Smooth muscle cell (in vitro differentiated cells): ENCODE measurements at regions not wholly inside any gene's neighbourhood (a gene's known extent, or its start where the extent isn't known, plus 50 kb on each side); places are given as distances from the start of the nearest gene placed in this dataset.

Experiments used
- DNase-seq: peaks from one replicate; lab custom pipeline; 2025; ENCODE audit not compliant: unreplicated experiment; lab: John Stamatoyannopoulos, UW
- H2AFZ ChIP-seq: fragments of 200-600 bp; sonication (generic); 2 replicates; pipeline ENCODE4 v1.6.0; 2016; ENCODE audit warnings: antibody characterized with exemption, low read depth, mild to moderate bottlenecking
- H3F3A ChIP-seq: fragments of 200-600 bp; sonication (generic); 2 replicates; pipeline ENCODE4 v1.6.0; 2017; ENCODE audit warnings: antibody characterized with exemption, low read depth
- H3K27ac ChIP-seq: fragments of 200-600 bp; sonication (generic); 2 replicates; pipeline ENCODE4 v1.5.1; 2016; ENCODE audit warnings: low read depth, mild to moderate bottlenecking
- H3K27me3 ChIP-seq: fragments of 200-600 bp; sonication (generic); 2 replicates; pipeline ENCODE4 v1.6.1; 2016; ENCODE audit warnings: low read depth, mild to moderate bottlenecking
- H3K36me3 ChIP-seq: fragments of 200-600 bp; sonication (generic); 2 replicates; pipeline ENCODE4 v1.5.1; 2016; ENCODE audit warnings: low read depth
- H3K4me1 ChIP-seq: fragments of 200-600 bp; sonication (generic); 2 replicates; pipeline ENCODE4 v1.5.1; 2016; ENCODE audit warnings: low read depth
- H3K4me2 ChIP-seq: fragments of 200-600 bp; sonication (generic); 2 replicates; pipeline ENCODE4 v1.6.0; 2016; ENCODE audit warnings: mild to moderate bottlenecking
- H3K4me3 ChIP-seq: fragments of 200-600 bp; sonication (generic); 2 replicates; pipeline ENCODE4 v1.5.1; 2016; ENCODE audit warnings: mild to moderate bottlenecking
- H3K79me2 ChIP-seq: fragments of 200-600 bp; sonication (generic); 2 replicates; pipeline ENCODE4 v1.6.0; 2016; ENCODE audit warnings: low read depth, mild to moderate bottlenecking
- H3K9ac ChIP-seq: fragments of 200-600 bp; sonication (generic); 2 replicates; pipeline ENCODE4 v1.6.0; 2016; ENCODE audit warnings: low read depth
- H3K9me3 ChIP-seq: fragments of 200-600 bp; sonication (generic); replicated peaks from 2 replicates; pipeline ENCODE4 v1.5.1; 2016; ENCODE audit warnings: low read depth
- H4K20me1 ChIP-seq: fragments of 200-600 bp; sonication (generic); 2 replicates; pipeline ENCODE4 v1.6.0; 2016; ENCODE audit warnings: low read depth
- WGBS: methylation state at CpG from one replicate; pipeline ENCODE4 v1.1.7; 2016; ENCODE audit warnings: low lambda C conversion rate; 5-methylcytosine and 5-hydroxymethylcytosine counted together
- TF ChIP-seq, protein P1 (sequence below): fragments of 200-600 bp; sonication (generic); IDR thresholded peaks from 2 replicates; pipeline ENCODE4 v1.5.1; 2017; ENCODE audit warnings: borderline replicate concordance, mild to moderate bottlenecking, antibody characterized with exemption; ENCODE audit not compliant: insufficient read depth, poor library complexity, severe bottlenecking

DNA sequence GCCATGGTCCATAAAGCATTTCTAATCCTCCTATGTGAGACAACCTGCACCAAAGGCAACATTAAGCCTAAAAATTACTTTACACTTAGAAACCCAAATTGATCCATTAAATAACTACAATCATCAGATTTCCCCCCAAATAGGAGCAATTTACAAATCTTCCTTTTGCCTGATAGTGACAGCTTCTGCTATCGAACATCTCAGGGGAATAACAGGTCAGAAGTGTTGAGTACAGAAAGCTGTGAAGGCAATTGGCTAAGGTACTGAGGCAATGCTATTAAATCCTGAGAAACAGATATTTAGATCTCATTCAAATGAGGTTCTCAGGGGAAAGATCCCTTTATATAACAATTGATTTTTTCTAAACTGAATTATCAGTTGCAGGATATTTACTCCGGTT lies 141.1 kb downstream of the PIK3R1 start:
- H3K4me1 ChIP-seq = peaks cover 16% of the 10 kb centered on the region
- H4K20me1 ChIP-seq = no peaks in the 10 kb centered on the region
- WGBS = 90% methylated on average over 2 of the region's 2 CpGs
- H3K27me3 ChIP-seq = no peaks in the 10 kb centered on the region
- no peaks in the 10 kb centered on the region for H3K9me3 ChIP-seq
- no peaks in the 10 kb centered on the region for H3K79me2 ChIP-seq
- TF ChIP-seq, protein P1, sequence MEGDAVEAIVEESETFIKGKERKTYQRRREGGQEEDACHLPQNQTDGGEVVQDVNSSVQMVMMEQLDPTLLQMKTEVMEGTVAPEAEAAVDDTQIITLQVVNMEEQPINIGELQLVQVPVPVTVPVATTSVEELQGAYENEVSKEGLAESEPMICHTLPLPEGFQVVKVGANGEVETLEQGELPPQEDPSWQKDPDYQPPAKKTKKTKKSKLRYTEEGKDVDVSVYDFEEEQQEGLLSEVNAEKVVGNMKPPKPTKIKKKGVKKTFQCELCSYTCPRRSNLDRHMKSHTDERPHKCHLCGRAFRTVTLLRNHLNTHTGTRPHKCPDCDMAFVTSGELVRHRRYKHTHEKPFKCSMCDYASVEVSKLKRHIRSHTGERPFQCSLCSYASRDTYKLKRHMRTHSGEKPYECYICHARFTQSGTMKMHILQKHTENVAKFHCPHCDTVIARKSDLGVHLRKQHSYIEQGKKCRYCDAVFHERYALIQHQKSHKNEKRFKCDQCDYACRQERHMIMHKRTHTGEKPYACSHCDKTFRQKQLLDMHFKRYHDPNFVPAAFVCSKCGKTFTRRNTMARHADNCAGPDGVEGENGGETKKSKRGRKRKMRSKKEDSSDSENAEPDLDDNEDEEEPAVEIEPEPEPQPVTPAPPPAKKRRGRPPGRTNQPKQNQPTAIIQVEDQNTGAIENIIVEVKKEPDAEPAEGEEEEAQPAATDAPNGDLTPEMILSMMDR = no peak
- no peak for DNase-seq
- H2AFZ ChIP-seq = no peak overlapping the region
- H3K4me2 ChIP-seq = no peak overlapping the region
- H3K4me3 ChIP-seq = no peak overlapping the region
- no peak overlapping the region for H3K27ac ChIP-seq
- no peak overlapping the region for H3K9ac ChIP-seq
- H3F3A ChIP-seq = no peaks in the 10 kb centered on the region
- no peaks in the 10 kb centered on the region for H3K36me3 ChIP-seq

DNA sequence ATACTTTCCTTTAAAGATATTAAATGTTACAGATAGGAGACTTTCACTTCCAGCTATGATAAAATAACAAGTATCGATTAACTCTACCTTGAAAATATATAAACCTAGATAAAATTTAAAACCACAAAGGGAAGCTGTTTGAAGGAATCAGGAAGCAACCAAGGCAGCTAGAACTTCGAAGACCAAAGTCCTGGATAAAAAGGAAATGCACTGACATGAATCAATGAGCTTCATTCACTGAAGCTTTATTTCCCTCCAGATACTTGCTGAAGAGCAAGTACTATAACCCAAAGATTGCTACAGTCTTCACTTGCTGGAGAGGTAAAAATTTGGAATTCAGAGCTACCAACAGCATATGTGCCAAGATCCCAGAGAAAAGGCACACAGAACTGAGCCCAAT lies 144.1 kb downstream of the PIK3R1 start:
- WGBS = 95% methylated on average over 2 of the region's 2 CpGs

DNA sequence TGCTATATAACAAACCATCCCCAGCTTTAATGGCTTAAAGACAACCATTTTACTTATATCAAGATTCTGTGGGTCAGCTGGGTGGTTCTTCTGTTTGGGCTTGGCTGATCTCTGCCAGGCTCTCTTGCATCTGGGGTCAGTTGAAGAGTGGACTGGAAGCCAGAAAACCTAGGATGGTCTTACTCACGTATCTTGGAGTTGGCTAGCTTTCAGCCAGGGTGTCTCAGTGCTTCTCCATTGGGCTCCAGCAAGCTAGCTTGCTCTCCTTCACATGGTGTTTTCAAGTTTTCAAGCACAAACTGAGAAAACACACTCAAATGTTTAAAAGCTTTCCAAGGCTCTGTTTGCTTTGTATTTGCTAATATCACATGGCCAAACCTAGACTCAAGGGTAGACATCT lies 146.8 kb downstream of the PIK3R1 start:
- H2AFZ ChIP-seq = no peak overlapping the region
- H3K36me3 ChIP-seq = no peaks in the 10 kb centered on the region
- H4K20me1 ChIP-seq = no peaks in the 10 kb centered on the region
- H3K27me3 ChIP-seq = no peaks in the 10 kb centered on the region
- WGBS = 88% methylated on average over 1 of the region's 1 CpG
- no peak overlapping the region for H3K4me3 ChIP-seq
- DNase-seq = no peak
- H3K4me1 ChIP-seq = peaks cover 8% of the 10 kb centered on the region
- no peaks in the 10 kb centered on the region for H3K79me2 ChIP-seq
- no peak overlapping the region for H3K4me2 ChIP-seq
- H3F3A ChIP-seq = peaks cover 5% of the 10 kb centered on the region
- H3K9me3 ChIP-seq = no peaks in the 10 kb centered on the region
- TF ChIP-seq, protein P1 = no peak
- no peak overlapping the region for H3K27ac ChIP-seq
- H3K9ac ChIP-seq = no peak overlapping the region

More for the DNA sequence above, 144.1 kb downstream of the PIK3R1 start:
- Histone ChIP-seq H3K9ac (no peak overlapping the region), H3F3A (peaks cover under 1% of the 10 kb centered on the region), H2AFZ (peak overlapping the region; percentile 94), H3K27ac (no peak overlapping the region), H3K36me3 (no peaks in the 10 kb centered on the region), H3K9me3 (no peaks in the 10 kb centered on the region), H3K4me2 (no peak overlapping the region), H3K79me2 (no peaks in the 10 kb centered on the region), H3K4me3 (no peak overlapping the region), H4K20me1 (no peaks in the 10 kb centered on the region), H3K27me3 (no peaks in the 10 kb centered on the region), H3K4me1 (peaks cover 8% of the 10 kb centered on the region)
- TF ChIP-seq, protein P1 = no peak
- DNase-seq = no peak

DNA sequence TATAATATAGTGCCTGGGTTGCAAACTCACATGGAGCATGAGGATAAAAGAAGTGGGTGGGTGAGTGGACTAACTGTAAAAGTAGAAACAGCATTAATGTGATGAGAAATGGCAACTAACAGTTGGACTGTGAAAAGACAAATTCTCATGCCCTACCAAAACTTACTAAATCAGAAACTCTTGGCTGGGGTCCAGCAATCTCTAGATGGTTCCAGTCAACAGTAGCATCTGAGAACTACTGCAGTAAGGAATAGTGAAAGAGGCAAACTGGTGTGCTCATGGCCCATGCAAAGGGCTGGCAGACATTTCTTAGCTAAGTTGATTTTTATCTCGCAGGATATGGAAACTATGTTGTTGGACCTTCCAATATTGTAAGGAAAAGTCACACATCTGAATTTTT lies 150.3 kb downstream of the PIK3R1 start:
- Histone ChIP-seq H3K4me2 (no peak overlapping the region), H3K4me1 (peaks cover 5% of the 10 kb centered on the region), H3K36me3 (no peaks in the 10 kb centered on the region), H3K79me2 (no peaks in the 10 kb centered on the region), H3K9me3 (no peaks in the 10 kb centered on the region), H2AFZ (no peak overlapping the region), H4K20me1 (no peaks in the 10 kb centered on the region), H3K9ac (no peak overlapping the region), H3K4me3 (no peak overlapping the region), H3K27ac (no peak overlapping the region), H3K27me3 (no peaks in the 10 kb centered on the region), H3F3A (peaks cover 5% of the 10 kb centered on the region)
- TF ChIP-seq, protein P1 = no peak
- no peak for DNase-seq
- WGBS = 100% methylated on average over 1 of the region's 1 CpG
